GM18508 (cell line): ENCODE measurements at regions not wholly inside any gene's neighbourhood (a gene's known extent, or its start where the extent isn't known, plus 50 kb on each side); places are given as distances from the start of the nearest gene placed in this dataset.
"Not testable (repeated sequence)": the region's sequence is repeated elsewhere in the genome, so short reads cannot be mapped to it uniquely, and the experiment has no call there.

Source experiments
- ATAC-seq: cut with Tn5 transposase; IDR thresholded peaks from one replicate; pipeline ENCODE4 v1.9.1; 2021; ENCODE audit warnings: moderate number of reproducible peaks; ENCODE audit not compliant: insufficient read depth, unreplicated experiment

- ATAC-seq = no peak
These were observed 93.1 kb upstream of the S1PR3 start for GRCh38 chr9:88898039-88898720.

- ATAC-seq = no peak
These were observed 85.8 kb upstream of the S1PR3 start for GRCh38 chr9:88905506-88905905.

GRCh38 chr9:88915916-88916315, 75.4 kb upstream of the S1PR3 start:
- ATAC-seq = no peak

GRCh38 chr9:88916894-88917293, 74.4 kb upstream of the S1PR3 start:
- ATAC-seq = no peak

GRCh38 chr9:88917375-88917774, 73.9 kb upstream of the S1PR3 start:
- no peak for ATAC-seq

- ATAC-seq = not testable (repeated sequence)
These were observed 72.7 kb upstream of the S1PR3 start for GRCh38 chr9:88918537-88918936.

GRCh38 chr9:88920645-88921044, 70.6 kb upstream of the S1PR3 start:
- ATAC-seq = no peak

- ATAC-seq = no peak
These were observed 69.2 kb upstream of the S1PR3 start for GRCh38 chr9:88922091-88922490.

GRCh38 chr9:88923092-88923491, 68.2 kb upstream of the S1PR3 start:
- ATAC-seq = no peak

GRCh38 chr9:88923653-88924288, 67.5 kb upstream of the S1PR3 start:
- ATAC-seq = no peak

GRCh38 chr9:88925481-88925880, 65.8 kb upstream of the S1PR3 start:
- ATAC-seq = no peak

- no peak for ATAC-seq
These were observed 64.3 kb upstream of the S1PR3 start for GRCh38 chr9:88926781-88927505.

GRCh38 chr9:88927510-88927909, 63.8 kb upstream of the S1PR3 start:
- ATAC-seq = no peak

GRCh38 chr9:88930716-88931115, 60.6 kb upstream of the S1PR3 start:
- ATAC-seq = no peak

GRCh38 chr9:88932766-88933165, 58.5 kb upstream of the S1PR3 start:
- ATAC-seq = no peak

GRCh38 chr9:88933607-88934379, 57.5 kb upstream of the S1PR3 start:
- ATAC-seq = no peak

- no peak for ATAC-seq
These were observed 56.3 kb upstream of the S1PR3 start for GRCh38 chr9:88934876-88935535.

- ATAC-seq = no peak
These were observed 55.1 kb upstream of the S1PR3 start for GRCh38 chr9:88936132-88936531.

GRCh38 chr9:88936668-88937067, 54.6 kb upstream of the S1PR3 start:
- ATAC-seq = no peak

GRCh38 chr9:88937248-88937647, 54.0 kb upstream of the S1PR3 start:
- no peak for ATAC-seq
